Cerebellar cortex (tissue), 1 donor: ENCODE measurements at regions not wholly inside any gene's neighbourhood (a gene's known extent, or its start where the extent isn't known, plus 50 kb on each side); places are given as distances from the start of the nearest gene placed in this dataset.

Source experiments
- DNase-seq: peaks from one replicate; pipeline ENCODE4 v3.0.0-alpha.2; 2015; ENCODE audit warnings: low spot score

- DNase-seq, result no peak
Measured at GRCh38 chr2:16330982-16331381, 334.7 kb downstream of the CYRIA start.

- DNase-seq, result no peak
Measured at GRCh38 chr2:16330571-16330970, 335.1 kb downstream of the CYRIA start.

GRCh38 chr2:16330012-16330411 is 335.6 kb downstream of the CYRIA start:
- no peak for DNase-seq

- no peak for DNase-seq
Measured at GRCh38 chr2:16329421-16329820, 336.2 kb downstream of the CYRIA start.

GRCh38 chr2:16328521-16329190 is 337.0 kb downstream of the CYRIA start:
- DNase-seq, result no peak

GRCh38 chr2:16327326-16327725 is 338.3 kb downstream of the CYRIA start:
- no peak for DNase-seq

- no peak for DNase-seq
Measured at GRCh38 chr2:16326711-16327300, 338.8 kb downstream of the CYRIA start.

- DNase-seq, result no peak
Measured at GRCh38 chr2:16325976-16326510, 339.6 kb downstream of the CYRIA start.

GRCh38 chr2:16325016-16325975 is 340.3 kb downstream of the CYRIA start:
- no peak for DNase-seq

- no peak for DNase-seq
Measured at GRCh38 chr2:16324544-16324937, 341.1 kb downstream of the CYRIA start.

GRCh38 chr2:16323551-16324543 is 341.8 kb downstream of the CYRIA start:
- DNase-seq, result no peak

GRCh38 chr2:16323126-16323520 is 342.5 kb downstream of the CYRIA start:
- no peak for DNase-seq

GRCh38 chr2:16322308-16323125 is 343.1 kb downstream of the CYRIA start:
- no peak for DNase-seq

- DNase-seq, result peak; percentile 6
Measured at GRCh38 chr2:16321872-16322271, 343.8 kb downstream of the CYRIA start.

- no peak for DNase-seq
Measured at GRCh38 chr2:16321256-16321655, 344.4 kb downstream of the CYRIA start.

- DNase-seq, result no peak
Measured at GRCh38 chr2:16320716-16321115, 344.9 kb downstream of the CYRIA start.

- no peak for DNase-seq
Measured at GRCh38 chr2:16319551-16320121, 346.0 kb downstream of the CYRIA start.

GRCh38 chr2:16318474-16319195 is 347.0 kb downstream of the CYRIA start:
- DNase-seq, result no peak

- no peak for DNase-seq
Measured at GRCh38 chr2:16318051-16318450, 347.6 kb downstream of the CYRIA start.
